Choroid plexus epithelial cell (primary cell): ENCODE measurements at regions not wholly inside any gene's neighbourhood (a gene's known extent, or its start where the extent isn't known, plus 50 kb on each side); places are given as distances from the start of the nearest gene placed in this dataset.

Experiments
- DNase-seq: peaks from one replicate; pipeline ENCODE4 v3.0.0-alpha.2; 2010; ENCODE audit warnings: low read depth
- H3K4me3 ChIP-seq: 2 replicates; pipeline ENCODE4 v1.5.1; 2011; ENCODE audit warnings: low read depth, mild to moderate bottlenecking, control low read depth, low read length, moderate library complexity
- CTCF ChIP-seq: conservative IDR thresholded peaks from 2 replicates; pipeline ENCODE4 v1.5.1; 2011; ENCODE audit warnings: low read depth, mild to moderate bottlenecking, control low read depth, inconsistent platforms, low read length, moderate library complexity

DNA sequence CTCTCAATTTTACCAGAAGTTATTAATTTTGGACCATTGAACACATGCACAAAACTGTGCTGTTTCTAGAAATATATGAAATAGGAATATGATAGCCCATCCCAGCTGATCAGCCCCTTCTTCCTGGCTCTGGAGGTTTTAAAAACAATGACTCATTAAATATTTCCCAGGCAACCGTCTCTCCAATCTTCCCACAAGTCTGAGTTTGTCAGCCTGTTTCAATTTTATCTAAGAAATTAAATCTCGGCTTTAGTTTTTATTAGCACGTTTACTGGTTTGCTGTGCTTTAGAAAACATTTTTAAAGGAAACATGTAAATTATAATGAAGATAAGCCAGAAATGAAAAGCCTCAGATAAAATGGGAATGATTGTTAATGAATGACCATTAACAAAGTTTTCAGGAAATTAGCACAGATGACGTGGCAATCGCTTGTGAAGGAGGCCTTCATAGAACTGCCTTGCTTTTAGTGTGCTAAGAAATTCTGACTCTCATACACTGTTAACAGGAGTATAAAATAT, 89.3 kb upstream of the RAP1B start:
- H3K4me3 ChIP-seq, result peak overlapping the region; percentile 5
- peak; percentile 91 for DNase-seq
- TF ChIP-seq CTCF, result no peak

DNA sequence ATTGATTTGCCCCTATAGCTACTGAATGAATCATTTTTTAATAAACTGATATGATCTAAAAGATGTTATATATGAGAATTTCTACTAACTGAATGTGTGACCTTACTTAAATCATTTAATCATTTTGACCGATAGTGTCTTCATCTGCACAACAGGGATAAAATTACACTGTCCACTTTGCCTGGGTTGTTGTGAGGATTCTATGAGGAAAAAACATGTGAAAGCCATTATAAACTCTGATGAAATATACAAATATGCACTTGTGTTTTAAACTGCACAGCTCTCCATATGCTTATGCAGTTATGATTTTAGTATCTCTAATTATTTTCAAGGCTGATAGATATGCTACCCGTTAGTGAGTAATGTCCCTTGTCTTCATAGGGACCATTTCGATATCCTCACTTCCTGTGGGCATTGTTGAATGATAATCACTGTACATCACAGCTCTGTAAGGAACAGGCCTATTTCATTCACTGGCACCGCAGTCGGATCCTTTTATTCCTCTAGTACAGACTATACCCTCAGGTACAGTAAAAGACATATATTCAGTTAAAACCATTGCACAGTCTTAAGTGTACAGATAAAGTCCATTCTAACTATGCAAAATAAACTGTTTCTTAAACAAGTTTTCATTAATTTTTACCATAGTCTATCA, 88.7 kb upstream of the RAP1B start:
- no peak for TF ChIP-seq CTCF
- no peak overlapping the region for H3K4me3 ChIP-seq
- DNase-seq, result peak; percentile 23

DNA sequence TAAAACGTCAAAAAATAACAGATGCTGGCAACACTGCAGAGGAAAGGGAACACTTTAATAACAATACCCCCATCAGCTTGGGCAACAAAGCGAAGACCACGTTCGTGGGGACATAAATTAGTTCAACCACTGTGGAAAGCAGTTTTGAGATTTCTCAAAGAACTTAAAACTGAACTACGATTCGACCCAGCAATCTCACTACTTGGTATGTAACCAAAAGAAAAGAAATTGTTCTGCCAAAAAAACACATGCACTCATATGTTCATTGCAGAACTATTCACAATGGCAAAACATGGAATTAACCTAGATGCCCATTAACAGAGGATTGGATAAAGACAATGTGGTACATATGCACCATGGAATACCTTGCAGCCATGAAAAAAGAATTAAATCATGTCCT, 81.2 kb upstream of the RAP1B start:
- no peak for DNase-seq
- no peak for TF ChIP-seq CTCF
- H3K4me3 ChIP-seq, result no peak overlapping the region

- no peak for TF ChIP-seq CTCF
- no peak overlapping the region for H3K4me3 ChIP-seq
- DNase-seq, result no peak
Observed at GRCh38 chr12:68529869-68530268, 80.8 kb upstream of the RAP1B start.

GRCh38 chr12:68530299-68530698, 80.4 kb upstream of the RAP1B start:
- no peak for TF ChIP-seq CTCF
- no peak for DNase-seq
- H3K4me3 ChIP-seq, result no peak overlapping the region

- peak; percentile 85 for DNase-seq
- no peak for TF ChIP-seq CTCF
- H3K4me3 ChIP-seq, result no peak overlapping the region
Observed at GRCh38 chr12:68530965-68531364, 79.7 kb upstream of the RAP1B start.
